K562 (cell line): ENCODE measurements at regions not wholly inside any gene's neighbourhood (a gene's known extent, or its start where the extent isn't known, plus 50 kb on each side); places are given as distances from the start of the nearest gene placed in this dataset.

Experiments used
- DLX4 ChIP-seq: fragments of 250-450 bp; sonication (Bioruptor Pico); IDR thresholded peaks from 2 replicates; pipeline ENCODE4 v1.6.1; 2021; ENCODE audit warnings: mild to moderate bottlenecking
- HCFC1 ChIP-seq: IDR thresholded peaks from 2 replicates; pipeline ENCODE4 v1.6.1; 2012; ENCODE audit warnings: low read depth, low read length, improper control_type of control experiment
- JUNB ChIP-seq: fragments of 450-650 bp; formaldehyde crosslinking; conservative IDR thresholded peaks from 2 replicates; pipeline ENCODE4 v1.4.0; 2020; ENCODE audit warnings: mild to moderate bottlenecking
- MXI1 ChIP-seq: IDR thresholded peaks from 2 replicates; pipeline ENCODE4 v1.6.1; 2011; ENCODE audit warnings: low read depth, mild to moderate bottlenecking, improper control_type of control experiment, low read length
- NCOA2 ChIP-seq, 2 experiments: fragments of 450-650 bp; IDR thresholded peaks; 2 replicates each; pipeline ENCODE4 v1.6.1; 2018; ENCODE audit warnings: mild to moderate bottlenecking in 2 of 2, moderate library complexity in 1 of 2; ENCODE audit not compliant: partially characterized antibody in 2 of 2
- NCOR1 ChIP-seq: fragments of 450-650 bp; IDR thresholded peaks from 2 replicates; pipeline ENCODE4 v1.6.1; 2016; ENCODE audit warnings: mild to moderate bottlenecking, moderate library complexity
- NFXL1 ChIP-seq: fragments of 450-650 bp; formaldehyde crosslinking; IDR thresholded peaks from 2 replicates; pipeline ENCODE4 v1.4.0; 2021; ENCODE audit warnings: mild to moderate bottlenecking
- SNRNP70 ChIP-seq: fragments of 200-400 bp; formaldehyde crosslinking; optimal IDR thresholded peaks from 2 replicates; pipeline ENCODE3; 2017; ENCODE audit warnings: low read depth, low read length
- STAG1 ChIP-seq: sonication (generic); formaldehyde crosslinking; IDR thresholded peaks from 2 replicates; pipeline ENCODE4 v1.5.0; 2020; ENCODE audit warnings: missing genetic modification reagents, borderline replicate concordance
- TGIF2 ChIP-seq: sonication (generic); formaldehyde crosslinking; IDR thresholded peaks from 2 replicates; pipeline ENCODE4 v1.8.1; 2022; ENCODE audit warnings: mild to moderate bottlenecking, missing genetic modification reagents, moderate library complexity
- ZFX ChIP-seq: sonication (generic); formaldehyde crosslinking; IDR thresholded peaks from 2 replicates; pipeline ENCODE4 v1.8.0; 2022; ENCODE audit warnings: mild to moderate bottlenecking, missing genetic modification reagents, moderate library complexity
- ZNF384 ChIP-seq: IDR thresholded peaks from 2 replicates; pipeline ENCODE4 v1.6.1; 2012; ENCODE audit warnings: low read depth, low read length, improper control_type of control experiment
- TF ChIP-seq, protein P1 (sequence below): sonication (generic); formaldehyde crosslinking; IDR thresholded peaks from 2 replicates; pipeline ENCODE4 v1.8.0; 2022; ENCODE audit warnings: mild to moderate bottlenecking, missing genetic modification reagents
- TF ChIP-seq, protein P2 (sequence below): fragments of 200-800 bp; sonication (Bioruptor generic); IDR thresholded peaks from 2 replicates; pipeline ENCODE4 v1.6.1; 2016; ENCODE audit warnings: missing genetic modification characterization, missing compliant biosample characterization

GRCh38 chr11:80620867-80621266 lies 1180.0 kb upstream of the TENM4 start (continued):
- TF ChIP-seq, protein P1, sequence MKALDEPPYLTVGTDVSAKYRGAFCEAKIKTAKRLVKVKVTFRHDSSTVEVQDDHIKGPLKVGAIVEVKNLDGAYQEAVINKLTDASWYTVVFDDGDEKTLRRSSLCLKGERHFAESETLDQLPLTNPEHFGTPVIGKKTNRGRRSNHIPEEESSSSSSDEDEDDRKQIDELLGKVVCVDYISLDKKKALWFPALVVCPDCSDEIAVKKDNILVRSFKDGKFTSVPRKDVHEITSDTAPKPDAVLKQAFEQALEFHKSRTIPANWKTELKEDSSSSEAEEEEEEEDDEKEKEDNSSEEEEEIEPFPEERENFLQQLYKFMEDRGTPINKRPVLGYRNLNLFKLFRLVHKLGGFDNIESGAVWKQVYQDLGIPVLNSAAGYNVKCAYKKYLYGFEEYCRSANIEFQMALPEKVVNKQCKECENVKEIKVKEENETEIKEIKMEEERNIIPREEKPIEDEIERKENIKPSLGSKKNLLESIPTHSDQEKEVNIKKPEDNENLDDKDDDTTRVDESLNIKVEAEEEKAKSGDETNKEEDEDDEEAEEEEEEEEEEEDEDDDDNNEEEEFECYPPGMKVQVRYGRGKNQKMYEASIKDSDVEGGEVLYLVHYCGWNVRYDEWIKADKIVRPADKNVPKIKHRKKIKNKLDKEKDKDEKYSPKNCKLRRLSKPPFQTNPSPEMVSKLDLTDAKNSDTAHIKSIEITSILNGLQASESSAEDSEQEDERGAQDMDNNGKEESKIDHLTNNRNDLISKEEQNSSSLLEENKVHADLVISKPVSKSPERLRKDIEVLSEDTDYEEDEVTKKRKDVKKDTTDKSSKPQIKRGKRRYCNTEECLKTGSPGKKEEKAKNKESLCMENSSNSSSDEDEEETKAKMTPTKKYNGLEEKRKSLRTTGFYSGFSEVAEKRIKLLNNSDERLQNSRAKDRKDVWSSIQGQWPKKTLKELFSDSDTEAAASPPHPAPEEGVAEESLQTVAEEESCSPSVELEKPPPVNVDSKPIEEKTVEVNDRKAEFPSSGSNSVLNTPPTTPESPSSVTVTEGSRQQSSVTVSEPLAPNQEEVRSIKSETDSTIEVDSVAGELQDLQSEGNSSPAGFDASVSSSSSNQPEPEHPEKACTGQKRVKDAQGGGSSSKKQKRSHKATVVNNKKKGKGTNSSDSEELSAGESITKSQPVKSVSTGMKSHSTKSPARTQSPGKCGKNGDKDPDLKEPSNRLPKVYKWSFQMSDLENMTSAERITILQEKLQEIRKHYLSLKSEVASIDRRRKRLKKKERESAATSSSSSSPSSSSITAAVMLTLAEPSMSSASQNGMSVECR = no peak
- TF ChIP-seq NCOR1 (no peak), ZNF384 (no peak), TGIF2 (no peak), ZFX (CRISPR knock-in tag) (no peak), HCFC1 (no peak), NCOA2 (IDR thresholded peaks at IDR 0.05; ENCODE audit: partially characterized antibody in 2 of 2) (no peak), SNRNP70 (no peak), MXI1 (no peak), JUNB (CRISPR knock-in tag) (no peak), STAG1 (CRISPR knock-in tag) (no peak), DLX4 (CRISPR knock-in tag) (no peak), NFXL1 (CRISPR knock-in tag) (no peak)
- TF ChIP-seq, protein P2, sequence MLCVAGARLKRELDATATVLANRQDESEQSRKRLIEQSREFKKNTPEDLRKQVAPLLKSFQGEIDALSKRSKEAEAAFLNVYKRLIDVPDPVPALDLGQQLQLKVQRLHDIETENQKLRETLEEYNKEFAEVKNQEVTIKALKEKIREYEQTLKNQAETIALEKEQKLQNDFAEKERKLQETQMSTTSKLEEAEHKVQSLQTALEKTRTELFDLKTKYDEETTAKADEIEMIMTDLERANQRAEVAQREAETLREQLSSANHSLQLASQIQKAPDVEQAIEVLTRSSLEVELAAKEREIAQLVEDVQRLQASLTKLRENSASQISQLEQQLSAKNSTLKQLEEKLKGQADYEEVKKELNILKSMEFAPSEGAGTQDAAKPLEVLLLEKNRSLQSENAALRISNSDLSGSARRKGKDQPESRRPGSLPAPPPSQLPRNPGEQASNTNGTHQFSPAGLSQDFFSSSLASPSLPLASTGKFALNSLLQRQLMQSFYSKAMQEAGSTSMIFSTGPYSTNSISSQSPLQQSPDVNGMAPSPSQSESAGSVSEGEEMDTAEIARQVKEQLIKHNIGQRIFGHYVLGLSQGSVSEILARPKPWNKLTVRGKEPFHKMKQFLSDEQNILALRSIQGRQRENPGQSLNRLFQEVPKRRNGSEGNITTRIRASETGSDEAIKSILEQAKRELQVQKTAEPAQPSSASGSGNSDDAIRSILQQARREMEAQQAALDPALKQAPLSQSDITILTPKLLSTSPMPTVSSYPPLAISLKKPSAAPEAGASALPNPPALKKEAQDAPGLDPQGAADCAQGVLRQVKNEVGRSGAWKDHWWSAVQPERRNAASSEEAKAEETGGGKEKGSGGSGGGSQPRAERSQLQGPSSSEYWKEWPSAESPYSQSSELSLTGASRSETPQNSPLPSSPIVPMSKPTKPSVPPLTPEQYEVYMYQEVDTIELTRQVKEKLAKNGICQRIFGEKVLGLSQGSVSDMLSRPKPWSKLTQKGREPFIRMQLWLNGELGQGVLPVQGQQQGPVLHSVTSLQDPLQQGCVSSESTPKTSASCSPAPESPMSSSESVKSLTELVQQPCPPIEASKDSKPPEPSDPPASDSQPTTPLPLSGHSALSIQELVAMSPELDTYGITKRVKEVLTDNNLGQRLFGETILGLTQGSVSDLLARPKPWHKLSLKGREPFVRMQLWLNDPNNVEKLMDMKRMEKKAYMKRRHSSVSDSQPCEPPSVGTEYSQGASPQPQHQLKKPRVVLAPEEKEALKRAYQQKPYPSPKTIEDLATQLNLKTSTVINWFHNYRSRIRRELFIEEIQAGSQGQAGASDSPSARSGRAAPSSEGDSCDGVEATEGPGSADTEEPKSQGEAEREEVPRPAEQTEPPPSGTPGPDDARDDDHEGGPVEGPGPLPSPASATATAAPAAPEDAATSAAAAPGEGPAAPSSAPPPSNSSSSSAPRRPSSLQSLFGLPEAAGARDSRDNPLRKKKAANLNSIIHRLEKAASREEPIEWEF (CRISPR knock-in tag) = no peak
